ENCODE measurements at regions not wholly inside any gene's neighbourhood (a gene's known extent, or its start where the extent isn't known, plus 50 kb on each side); places are given as distances from the start of the nearest gene placed in this dataset.

- H3K27ac ChIP-seq = no peak overlapping the region
- no peak for TF ChIP-seq EP300 (IDR thresholded peaks at IDR 0.05)
- TF ChIP-seq CTCF (IDR thresholded peaks at IDR 0.05) = no peak
- TF ChIP-seq POLR2A (IDR thresholded peaks at IDR 0.05) = no peak
- no peaks in the 10 kb centered on the region for H3K4me1 ChIP-seq (ENCODE audit: insufficient read depth)
- no peak for DNase-seq
- 76 to 88% (median 80%) methylated on average over 3 of the region's 3 CpGs for WGBS, 3 donors
- no peaks in the 10 kb centered on the region for H3K9me3 ChIP-seq
- H3K36me3 ChIP-seq = no peaks in the 10 kb centered on the region
- no peaks in the 10 kb centered on the region for H3K27me3 ChIP-seq
- no peak overlapping the region for H3K4me3 ChIP-seq
- intact Hi-C loops (cut with DNase I) = no loop called here
Measured at GRCh38 chr20:16179919-16180318, 393.3 kb downstream of the KIF16B start.

DNA sequence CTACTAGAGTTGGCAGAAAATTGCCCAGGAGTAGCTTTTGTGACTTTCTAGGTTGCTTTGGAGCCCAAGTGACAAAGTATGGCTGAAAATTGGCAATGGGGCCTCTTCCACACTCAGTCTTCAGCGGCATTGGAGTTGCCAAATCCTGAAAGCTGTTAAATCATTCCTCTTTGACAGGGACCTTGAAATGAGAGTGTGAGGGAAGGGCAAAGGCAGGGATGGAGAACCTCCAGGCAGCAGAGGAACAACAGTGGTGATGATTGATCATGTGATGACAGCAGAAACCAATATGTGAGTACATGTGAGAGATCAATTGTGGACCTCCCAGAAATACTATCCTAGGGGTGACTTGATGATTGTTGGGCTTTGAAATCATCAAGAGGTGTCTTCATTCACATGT, 393.9 kb downstream of the KIF16B start:
- H3K9me3 ChIP-seq = no peaks in the 10 kb centered on the region
- H3K36me3 ChIP-seq = no peaks in the 10 kb centered on the region
- WGBS, 3 donors = 43 to 83% (median 46%) methylated on average over 1 of the region's 1 CpG
- intact Hi-C loops (cut with DNase I) = no loop called here
- no peak overlapping the region for H3K4me3 ChIP-seq
- no peaks in the 10 kb centered on the region for H3K4me1 ChIP-seq (ENCODE audit: insufficient read depth)
- H3K27ac ChIP-seq = no peak overlapping the region
- H3K27me3 ChIP-seq = no peaks in the 10 kb centered on the region
- TF ChIP-seq EP300 (IDR thresholded peaks at IDR 0.05) = no peak
- TF ChIP-seq CTCF (IDR thresholded peaks at IDR 0.05) = no peak
- no peak for TF ChIP-seq POLR2A (IDR thresholded peaks at IDR 0.05)
- DNase-seq = no peak

DNA sequence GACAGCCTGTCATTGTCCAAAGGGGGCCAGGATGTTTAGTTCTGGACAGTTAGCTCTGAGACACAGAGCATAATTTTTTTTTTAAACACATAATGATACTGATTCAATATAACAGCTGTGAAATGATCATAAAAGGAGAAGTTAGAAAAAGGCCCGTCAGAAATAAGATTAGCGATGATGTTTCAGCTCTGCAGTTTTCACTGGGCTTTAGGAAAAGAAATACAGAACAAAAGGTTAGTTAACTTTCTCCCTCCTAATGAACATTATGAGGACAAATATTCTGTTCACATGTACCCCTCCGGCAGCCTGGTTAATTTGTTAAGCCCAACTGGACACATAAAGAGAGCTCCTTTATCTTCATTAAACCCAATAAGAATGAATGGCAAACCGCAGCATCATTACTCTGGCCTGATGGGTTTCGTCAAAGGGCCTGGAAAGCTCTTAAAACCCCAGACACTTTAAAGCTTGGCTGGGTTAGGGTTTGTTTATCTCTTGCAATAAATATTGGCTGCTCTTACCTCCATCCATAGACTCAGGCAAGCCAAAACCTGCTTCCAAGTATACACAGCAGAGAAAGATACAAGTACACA, 394.6 kb downstream of the KIF16B start:
- Histone ChIP-seq H3K4me1 (ENCODE audit: insufficient read depth) (no peaks in the 10 kb centered on the region), H3K4me3 (no peak overlapping the region), H3K27ac (no peak overlapping the region), H3K9me3 (no peaks in the 10 kb centered on the region), H3K36me3 (no peaks in the 10 kb centered on the region), H3K27me3 (no peaks in the 10 kb centered on the region)
- no peak for DNase-seq
- intact Hi-C loops (cut with DNase I) = no loop called here
- no peak for TF ChIP-seq POLR2A (IDR thresholded peaks at IDR 0.05)
- WGBS, 3 donors = 24 to 39% (median 35%) methylated on average over 5 of the region's 5 CpGs

DNA sequence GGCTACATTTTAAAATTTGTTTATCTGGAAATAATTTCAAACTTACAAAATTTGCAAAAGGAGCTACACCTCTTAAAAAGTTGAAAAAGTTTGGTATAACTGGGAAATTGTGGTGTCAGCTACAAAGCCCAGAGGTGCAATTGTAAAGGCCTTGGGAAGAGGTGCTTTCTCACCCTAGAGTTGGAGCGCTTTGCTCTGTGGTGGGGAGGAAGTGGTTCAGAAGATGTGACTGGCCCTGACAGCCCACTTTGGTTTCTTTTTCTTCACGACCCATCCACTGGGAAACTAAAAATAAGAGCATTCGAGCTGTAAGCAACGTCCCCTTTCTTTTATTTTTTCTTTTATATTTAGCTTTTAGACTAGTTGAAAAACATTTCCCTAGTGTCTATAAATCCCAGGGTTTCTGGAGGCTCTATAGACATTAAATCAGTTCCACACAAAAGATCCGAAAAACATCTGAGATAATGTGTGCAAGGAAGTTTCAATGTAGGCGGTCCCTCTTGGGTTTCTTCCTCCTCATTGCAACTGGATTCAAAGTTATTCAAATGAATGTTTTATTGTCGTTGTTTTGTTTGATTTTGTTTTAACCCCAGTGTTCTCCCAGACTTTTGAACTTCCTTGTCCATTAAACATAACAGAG, 397.8 kb downstream of the KIF16B start:
- H3K27me3 ChIP-seq = no peaks in the 10 kb centered on the region
- TF ChIP-seq POLR2A (IDR thresholded peaks at IDR 0.05) (no peak), CTCF (IDR thresholded peaks at IDR 0.05) (no peak), EP300 (IDR thresholded peaks at IDR 0.05) (no peak)
- DNase-seq = no peak
- H3K4me3 ChIP-seq = no peak overlapping the region
- intact Hi-C loops (cut with DNase I) = no loop called here
- no peaks in the 10 kb centered on the region for H3K9me3 ChIP-seq
- no peaks in the 10 kb centered on the region for H3K36me3 ChIP-seq
- H3K4me1 ChIP-seq (ENCODE audit: insufficient read depth) = no peaks in the 10 kb centered on the region
- WGBS, 3 donors = 62 to 73% (median 71%) methylated on average over 7 of the region's 7 CpGs
- no peak overlapping the region for H3K27ac ChIP-seq

DNA sequence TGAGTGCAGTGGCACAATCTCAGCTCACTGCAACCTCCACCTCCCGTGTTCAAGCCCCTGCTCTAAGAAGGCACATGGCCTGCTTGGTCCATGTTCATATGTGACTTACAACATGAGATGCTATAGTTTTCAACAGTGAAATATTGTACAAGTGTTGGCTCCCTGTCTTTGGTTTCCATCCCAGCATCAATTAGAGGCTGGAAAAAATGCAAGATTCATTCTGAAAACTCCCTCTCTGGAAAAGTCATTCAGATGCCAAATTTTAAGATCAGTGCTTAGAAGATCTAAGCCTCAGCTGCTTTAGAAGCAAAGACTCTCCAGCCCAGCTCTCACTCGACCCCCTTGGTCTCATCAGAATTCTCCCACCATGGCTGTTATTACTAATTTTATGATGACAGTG, 398.9 kb downstream of the KIF16B start:
- Histone ChIP-seq H3K27me3 (no peaks in the 10 kb centered on the region), H3K9me3 (no peaks in the 10 kb centered on the region), H3K27ac (no peak overlapping the region), H3K4me3 (no peak overlapping the region), H3K36me3 (no peaks in the 10 kb centered on the region), H3K4me1 (ENCODE audit: insufficient read depth) (no peaks in the 10 kb centered on the region)
- intact Hi-C loops (cut with DNase I) = no loop called here
- 55 to 69% (median 57%) methylated on average over 2 of the region's 2 CpGs for WGBS, 3 donors
- TF ChIP-seq EP300 (IDR thresholded peaks at IDR 0.05) (no peak), POLR2A (IDR thresholded peaks at IDR 0.05) (no peak), CTCF (IDR thresholded peaks at IDR 0.05) (no peak)
- no peak for DNase-seq
